HG03521 (cell line): ENCODE measurements at regions not wholly inside any gene's neighbourhood (a gene's known extent, or its start where the extent isn't known, plus 50 kb on each side); places are given as distances from the start of the nearest gene placed in this dataset.
A peak's percentile ranks its signal among the peaks of the same experiment; 100 is the strongest.

Source experiments
- ATAC-seq: cut with Tn5 transposase; IDR thresholded peaks from one replicate; pipeline ENCODE4 v1.9.1; 2021; ENCODE audit warnings: mild to moderate bottlenecking, moderate library complexity; ENCODE audit not compliant: unreplicated experiment

GRCh38 chr2:18384242-18384641 is 176.2 kb downstream of the RDH14 start:
- ATAC-seq = no peak

GRCh38 chr2:18381386-18381785 is 179.1 kb downstream of the RDH14 start:
- no peak for ATAC-seq

- ATAC-seq = no peak
Observed at GRCh38 chr2:18380321-18380720, 180.1 kb downstream of the RDH14 start.

GRCh38 chr2:18379870-18380269 is 180.6 kb downstream of the RDH14 start:
- no peak for ATAC-seq

GRCh38 chr2:18378020-18378653 is 182.3 kb downstream of the RDH14 start:
- peak; percentile 75 for ATAC-seq

- ATAC-seq = no peak
Observed at GRCh38 chr2:18376936-18377335, 183.5 kb downstream of the RDH14 start.

GRCh38 chr2:18373664-18374063 is 186.8 kb downstream of the RDH14 start:
- no peak for ATAC-seq

- no peak for ATAC-seq
Observed at GRCh38 chr2:18373081-18373480, 187.4 kb downstream of the RDH14 start.

GRCh38 chr2:18372641-18373040 is 187.8 kb downstream of the RDH14 start:
- ATAC-seq = no peak

- no peak for ATAC-seq
Observed at GRCh38 chr2:18369760-18370159, 190.7 kb downstream of the RDH14 start.

GRCh38 chr2:18368008-18368407 is 192.4 kb downstream of the RDH14 start:
- no peak for ATAC-seq

GRCh38 chr2:18365342-18365741 is 195.1 kb downstream of the RDH14 start:
- ATAC-seq = no peak

GRCh38 chr2:18363348-18363747 is 197.1 kb downstream of the RDH14 start:
- ATAC-seq = no peak

GRCh38 chr2:18362696-18363095 is 197.8 kb downstream of the RDH14 start:
- ATAC-seq = no peak

GRCh38 chr2:18357537-18357936 is 202.9 kb downstream of the RDH14 start:
- no peak for ATAC-seq

GRCh38 chr2:18356676-18357075 is 203.8 kb downstream of the RDH14 start:
- ATAC-seq = no peak

GRCh38 chr2:18349421-18349820 is 211.0 kb downstream of the RDH14 start:
- ATAC-seq = no peak

- ATAC-seq = no peak
Observed at GRCh38 chr2:18346874-18347273, 213.6 kb downstream of the RDH14 start.

GRCh38 chr2:18346344-18346743 is 214.1 kb downstream of the RDH14 start:
- ATAC-seq = no peak

GRCh38 chr2:18345848-18346247 is 214.6 kb downstream of the RDH14 start:
- ATAC-seq = no peak

GRCh38 chr2:18342901-18343300 is 217.6 kb downstream of the RDH14 start:
- no peak for ATAC-seq

GRCh38 chr2:18339326-18339725 is 221.1 kb downstream of the RDH14 start:
- no peak for ATAC-seq

- no peak for ATAC-seq
Observed at GRCh38 chr2:18336975-18337374, 223.5 kb downstream of the RDH14 start.
